Inferior parietal cortex (tissue), 1 donor: ENCODE measurements at regions not wholly inside any gene's neighbourhood (a gene's known extent, or its start where the extent isn't known, plus 50 kb on each side); places are given as distances from the start of the nearest gene placed in this dataset.

Experiments
- DNase-seq: peaks from one replicate; pipeline ENCODE4 v3.0.0-alpha.2; 2016; ENCODE audit errors: extremely low spot score

- no peak for DNase-seq
Observed at GRCh38 chr5:35319333-35320002, 89.2 kb upstream of the PRLR start.

GRCh38 chr5:35317586-35317985, 87.3 kb upstream of the PRLR start:
- no peak for DNase-seq

GRCh38 chr5:35316611-35317274, 86.5 kb upstream of the PRLR start:
- DNase-seq: no peak

- DNase-seq: no peak
Observed at GRCh38 chr5:35313291-35313690, 83.0 kb upstream of the PRLR start.

GRCh38 chr5:35312267-35312666, 82.0 kb upstream of the PRLR start:
- DNase-seq: no peak

- DNase-seq: no peak
Observed at GRCh38 chr5:35309365-35310130, 79.3 kb upstream of the PRLR start.

- DNase-seq: no peak
Observed at GRCh38 chr5:35308421-35308820, 78.1 kb upstream of the PRLR start.

- DNase-seq: no peak
Observed at GRCh38 chr5:35306716-35307365, 76.6 kb upstream of the PRLR start.

GRCh38 chr5:35305336-35306020, 75.2 kb upstream of the PRLR start:
- DNase-seq: no peak

GRCh38 chr5:35304291-35304690, 74.0 kb upstream of the PRLR start:
- no peak for DNase-seq

GRCh38 chr5:35303152-35303551, 72.9 kb upstream of the PRLR start:
- no peak for DNase-seq

- DNase-seq: no peak
Observed at GRCh38 chr5:35302544-35302943, 72.3 kb upstream of the PRLR start.

GRCh38 chr5:35297755-35298154, 67.5 kb upstream of the PRLR start:
- DNase-seq: no peak

- no peak for DNase-seq
Observed at GRCh38 chr5:35294976-35295375, 64.7 kb upstream of the PRLR start.

GRCh38 chr5:35294017-35294416, 63.7 kb upstream of the PRLR start:
- DNase-seq: no peak

- DNase-seq: no peak
Observed at GRCh38 chr5:35285435-35285834, 55.1 kb upstream of the PRLR start.

- no peak for DNase-seq
Observed at GRCh38 chr5:35285011-35285410, 54.7 kb upstream of the PRLR start.

- DNase-seq: no peak
Observed at GRCh38 chr5:35284364-35284763, 54.1 kb upstream of the PRLR start.

- DNase-seq: no peak
Observed at GRCh38 chr5:35282810-35283209, 52.5 kb upstream of the PRLR start.

- no peak for DNase-seq
Observed at GRCh38 chr5:35281613-35282012, 51.3 kb upstream of the PRLR start.
